Panc1 (cell line): ENCODE measurements at regions not wholly inside any gene's neighbourhood (a gene's known extent, or its start where the extent isn't known, plus 50 kb on each side); places are given as distances from the start of the nearest gene placed in this dataset.

Source experiments
- ATAC-seq: fragments of 200-7000 bp; cut with Tn5 transposase; 2 replicates; pipeline ENCODE4 v1.9.1; 2020; ENCODE audit warnings: mild to moderate bottlenecking, moderate library complexity
- BruUV-seq: library from RNA; stranded (reverse); fragments of 400-500 nt; replicated peaks from 2 replicates; lab custom pipeline; 2021; lab: Mats Ljungman, UMichigan
- CTCF ChIA-PET: fragments of 300-600 bp; sonication (Branson Sonifier 250); formaldehyde crosslinking; loops from one replicate; lab custom pipeline; 2022; ENCODE audit warnings: antibody characterized with exemption; lab: Charles Lee
- POLR2A ChIA-PET: fragments of 300-600 bp; sonication (Branson Sonifier 250); formaldehyde crosslinking; loops from one replicate; lab custom pipeline; 2022; ENCODE audit warnings: antibody characterized with exemption; lab: Charles Lee
- DNase-seq: peaks from one replicate; pipeline ENCODE4 v3.0.0-alpha.2; 2010; ENCODE audit warnings: low read depth, low spot score
- H3K27ac ChIP-seq: 2 replicates; pipeline ENCODE4 v1.5.1; 2011; ENCODE audit warnings: mild to moderate bottlenecking, low read length, inconsistent platforms
- H3K27me3 ChIP-seq: fragments of 200-500 bp; sonication (Bioruptor generic); 2 replicates; pipeline ENCODE4 v1.6.0; 2014; ENCODE audit warnings: low read length, inconsistent platforms; ENCODE audit not compliant: control insufficient read depth, insufficient read depth
- H3K36me3 ChIP-seq: fragments of 200-500 bp; sonication (Bioruptor generic); 2 replicates; pipeline ENCODE4 v1.5.1; 2014; ENCODE audit warnings: inconsistent platforms, mild to moderate bottlenecking, low read length, moderate library complexity; ENCODE audit not compliant: control insufficient read depth, insufficient read depth
- H3K4me1 ChIP-seq: 2 replicates; pipeline ENCODE4 v1.5.1; 2011; ENCODE audit warnings: inconsistent platforms, mild to moderate bottlenecking, low read length, moderate library complexity; ENCODE audit not compliant: control insufficient read depth, insufficient read depth
- H3K4me3 ChIP-seq, 2 experiments: 2 replicates each; pipeline ENCODE4 v1.5.1; 2011 to 2012; ENCODE audit warnings: low read depth in 2 of 2, low read length in 2 of 2, mild to moderate bottlenecking in 2 of 2, inconsistent platforms in 1 of 2, moderate library complexity in 1 of 2
- H3K9me3 ChIP-seq: fragments of 200-500 bp; sonication (Bioruptor generic); 2 replicates; pipeline ENCODE4 v1.5.1; 2014; ENCODE audit warnings: low read depth, mild to moderate bottlenecking, inconsistent platforms, low read length, moderate library complexity; ENCODE audit not compliant: control insufficient read depth, insufficient read depth
- CTCF ChIP-seq: fragments of 450-650 bp; IDR thresholded peaks from 2 replicates; pipeline ENCODE4 v1.5.1; 2017; ENCODE audit warnings: mild to moderate bottlenecking
- POLR2AphosphoS5 ChIP-seq: IDR thresholded peaks from 2 replicates; pipeline ENCODE4 v1.6.1; 2012; ENCODE audit warnings: mild to moderate bottlenecking, low read depth, low read length, moderate library complexity
- REST ChIP-seq, 2 experiments: IDR thresholded peaks; 2 replicates each; pipeline ENCODE4 v1.6.1; 2011 to 2012; ENCODE audit warnings: low read depth in 2 of 2, control low read depth in 1 of 2, low read length in 1 of 2, mild to moderate bottlenecking in 1 of 2, moderate library complexity in 1 of 2; ENCODE audit not compliant: insufficient read depth in 1 of 2
- SIN3A ChIP-seq: IDR thresholded peaks from 2 replicates; pipeline ENCODE4 v1.6.1; 2012; ENCODE audit warnings: low read depth, mild to moderate bottlenecking, low read length, moderate library complexity, borderline replicate concordance; ENCODE audit not compliant: insufficient read depth
- TCF7L2 ChIP-seq: IDR thresholded peaks from 2 replicates; pipeline ENCODE4 v1.6.1; 2011; ENCODE audit warnings: mild to moderate bottlenecking, low read depth, low read length, inconsistent platforms
- in situ Hi-C: cut with HindIII; loops from 2 replicates; pipeline ENCODE4 v1.10.0; 2016; ENCODE audit warnings: low sequenced_read_pairs, low pct_unique_long_range_greater_than_20kb
- intact Hi-C: fragments of 100-400 bp; cut with micrococcal nuclease; formaldehyde crosslinking; loops from one replicate; pipeline ENCODE4 v1.10.0; 2022; ENCODE audit not compliant: unreplicated experiment

DNA sequence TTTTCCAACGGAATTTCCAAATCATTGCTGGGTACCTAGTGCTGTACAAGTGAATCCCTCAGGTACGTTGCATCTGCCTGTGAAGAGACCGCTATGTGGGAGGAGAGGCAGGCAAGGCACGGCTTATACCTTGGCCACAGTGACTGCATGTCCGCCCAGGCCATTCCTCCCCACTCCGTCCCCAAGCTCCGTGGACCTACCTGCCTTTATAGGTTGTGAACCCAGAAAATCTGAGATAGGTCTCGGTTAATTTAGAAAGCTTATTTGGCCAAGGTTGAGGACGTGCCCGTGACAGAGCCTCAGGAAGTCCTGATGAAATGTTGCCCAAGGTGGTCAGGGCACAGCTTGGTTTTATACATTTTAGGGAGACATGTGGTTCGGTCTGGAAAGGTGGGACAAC, 218.5 kb upstream of the TSHZ3 start:
- no peaks in the 10 kb centered on the region for H3K27me3 ChIP-seq
- no peak; the same call in 1 of the 2 replicates for ATAC-seq
- H3K27ac ChIP-seq: no peak overlapping the region
- no peak for DNase-seq
- H3K9me3 ChIP-seq: no peaks in the 10 kb centered on the region
- no peaks in the 10 kb centered on the region for H3K4me1 ChIP-seq
- H3K36me3 ChIP-seq: no peaks in the 10 kb centered on the region
- CTCF ChIA-PET: no interaction called here
- intact Hi-C loops (no loop called here), in situ Hi-C loops (no loop called here)
- POLR2A ChIA-PET: no interaction called here
- no peak for TF ChIP-seq REST (IDR thresholded peaks at IDR 0.05; ENCODE audit: insufficient read depth in 1 of 2, low read depth in 2 of 2, low read length in 1 of 2)
- TF ChIP-seq SIN3A: no peak
- no peak for TF ChIP-seq TCF7L2
- no peak for TF ChIP-seq CTCF
- TF ChIP-seq POLR2AphosphoS5: no peak
- no TSS peak for BruUV-seq
- no peak overlapping the region for H3K4me3 ChIP-seq

DNA sequence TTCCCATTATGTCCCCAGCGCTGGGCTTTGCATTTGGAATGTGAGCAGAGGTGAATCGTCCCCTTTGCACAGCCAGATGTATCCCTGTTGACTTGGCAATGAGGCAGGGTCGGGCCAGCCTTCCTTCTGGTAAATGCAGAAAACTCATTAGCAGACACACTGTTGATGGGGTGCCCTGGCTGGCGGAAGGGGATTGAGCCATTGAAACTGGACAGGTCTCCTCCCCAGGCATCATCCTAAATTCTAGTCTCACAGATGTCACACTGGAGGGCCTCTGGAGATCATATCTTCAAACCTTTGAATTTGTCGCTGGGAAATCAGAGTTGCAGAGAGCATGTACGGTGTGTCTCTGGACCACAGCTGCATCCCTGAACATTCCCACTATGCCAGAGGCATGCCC, 219.5 kb upstream of the TSHZ3 start:
- Histone ChIP-seq H3K9me3 (no peaks in the 10 kb centered on the region), H3K27me3 (no peaks in the 10 kb centered on the region), H3K27ac (no peak overlapping the region), H3K36me3 (no peaks in the 10 kb centered on the region), H3K4me1 (no peaks in the 10 kb centered on the region), H3K4me3 (no peak overlapping the region)
- ChIA-PET POLR2A (no interaction called here), CTCF (no interaction called here)
- TF ChIP-seq CTCF: no peak
- no peak for TF ChIP-seq POLR2AphosphoS5
- TF ChIP-seq SIN3A: no peak
- no peak for TF ChIP-seq TCF7L2
- no peak for TF ChIP-seq REST (IDR thresholded peaks at IDR 0.05; ENCODE audit: insufficient read depth in 1 of 2, low read depth in 2 of 2, low read length in 1 of 2)
- BruUV-seq: no TSS peak
- intact Hi-C loops: no loop called here
- no peak for ATAC-seq
- in situ Hi-C loops: no loop called here
- no peak for DNase-seq
